Kidney (tissue), 13 donors: ENCODE measurements at regions not wholly inside any gene's neighbourhood (a gene's known extent, or its start where the extent isn't known, plus 50 kb on each side); places are given as distances from the start of the nearest gene placed in this dataset.

Source experiments
- DNase-seq, 5 donors: peaks; one replicate each; pipeline ENCODE4 v3.0.0-alpha.2; 2013 to 2020
- FAIRE-seq: peaks from 2 replicates; lab custom pipeline; 2012; peaks lifted over from hg19 to GRCh38; lab: Jason Lieb, UNC
- H3K27ac ChIP-seq, 2 donors: one replicate each; pipeline ENCODE4 v1.7.0; 2013; ENCODE audit warnings: low read depth in 2 of 2, low read length in 2 of 2, inconsistent platforms in 1 of 2
- H3K27me3 ChIP-seq: one replicate; pipeline ENCODE4 v1.7.1; 2013; ENCODE audit warnings: low read length, inconsistent platforms; ENCODE audit not compliant: control insufficient read depth, insufficient read depth
- H3K36me3 ChIP-seq, 3 donors: one replicate each; pipeline versions ENCODE4 v1.7.0 to v1.7.1; 2013; ENCODE audit warnings: low read length in 3 of 3, control low read depth in 1 of 3, inconsistent platforms in 1 of 3; ENCODE audit not compliant: insufficient read depth in 3 of 3, control insufficient read depth in 2 of 3
- H3K4me1 ChIP-seq, 3 donors: one replicate each; pipeline versions ENCODE4 v1.7.0 to v1.7.1; 2013; ENCODE audit warnings: low read length in 3 of 3, inconsistent platforms in 1 of 3, low read depth in 1 of 3; ENCODE audit not compliant: control insufficient read depth in 2 of 3, insufficient read depth in 2 of 3
- H3K4me3 ChIP-seq, 3 donors: one replicate each; pipeline versions ENCODE4 v1.7.0 to v1.8.1; 2013; ENCODE audit warnings: low read length in 3 of 3, control low read depth in 1 of 3, inconsistent platforms in 1 of 3
- H3K9ac ChIP-seq, 3 donors: one replicate each; pipeline versions ENCODE4 v1.7.0 to v1.7.1; 2013; ENCODE audit warnings: low read length in 3 of 3, control low read depth in 1 of 3, inconsistent platforms in 1 of 3
- H3K9me3 ChIP-seq, 3 donors: one replicate each; pipeline versions ENCODE4 v1.7.0 to v1.7.1; 2013; ENCODE audit warnings: low read length in 3 of 3, control low read depth in 1 of 3, inconsistent platforms in 1 of 3; ENCODE audit not compliant: control insufficient read depth in 2 of 3, insufficient read depth in 1 of 3
- CTCF ChIP-seq: IDR thresholded peaks from 3 replicates; pipeline ENCODE4 v1.5.1; 2012; ENCODE audit warnings: mild to moderate bottlenecking, moderate library complexity, borderline replicate concordance; ENCODE audit not compliant: insufficient read depth; ENCODE audit errors: extremely low read depth
- intact Hi-C: fragments of 100-400 bp; cut with DNase I; formaldehyde crosslinking; loops from one replicate; pipeline ENCODE4 v1.11.1; 2022
- donor health status: control.
- donor health status: control.
- donor health status: control.
- donor health status: control.
- donor health status: control.
- donor health status: DM: yes; HTN: yes; CAD: no.
- donor health status: Normal renal cell carcinoma (clear cell type).

GRCh38 chr15:59825901-59826300, 136.8 kb upstream of the BNIP2 start:
- Histone ChIP-seq H3K4me1 (no peaks in the 10 kb centered on the region), H3K27ac (no peak overlapping the region), H3K9ac (no peak overlapping the region), H3K9me3 (peaks cover 0 to 2% (median 0%) of the 10 kb centered on the region in 3 donors), H3K4me3 (no peak overlapping the region), H3K27me3 (no peaks in the 10 kb centered on the region), H3K36me3 (no peaks in the 10 kb centered on the region)
- TF ChIP-seq CTCF: no peak
- DNase-seq (no peak), FAIRE-seq (no peak)
- intact Hi-C loops: no loop called here

- no peak for TF ChIP-seq CTCF
- H3K27ac ChIP-seq: no peak overlapping the region
- no peak for DNase-seq
- H3K36me3 ChIP-seq: no peaks in the 10 kb centered on the region
- H3K9me3 ChIP-seq: peaks cover 0 to 2% (median 0%) of the 10 kb centered on the region in 3 donors
- H3K4me1 ChIP-seq: no peaks in the 10 kb centered on the region
- no peak overlapping the region for H3K9ac ChIP-seq
- no peak overlapping the region for H3K4me3 ChIP-seq
- no peak for FAIRE-seq
- intact Hi-C loops: no loop called here
- H3K27me3 ChIP-seq: no peaks in the 10 kb centered on the region
Measured at GRCh38 chr15:59821286-59821685, 132.2 kb upstream of the BNIP2 start.

- H3K4me3 ChIP-seq: no peak overlapping the region
- H3K36me3 ChIP-seq: no peaks in the 10 kb centered on the region
- H3K9ac ChIP-seq: no peak overlapping the region
- no peaks in the 10 kb centered on the region for H3K27me3 ChIP-seq
- TF ChIP-seq CTCF: no peak
- H3K9me3 ChIP-seq: peaks cover 0 to 3% (median 2%) of the 10 kb centered on the region in 3 donors
- intact Hi-C loops: no loop called here
- H3K4me1 ChIP-seq: no peaks in the 10 kb centered on the region
- no peak overlapping the region for H3K27ac ChIP-seq
- DNase-seq: no peak
- no peak for FAIRE-seq
Measured at GRCh38 chr15:59819092-59819491, 130.0 kb upstream of the BNIP2 start.

- Histone ChIP-seq H3K4me1 (no peaks in the 10 kb centered on the region), H3K9ac (no peak overlapping the region), H3K4me3 (no peak overlapping the region), H3K27ac (no peak overlapping the region), H3K36me3 (no peaks in the 10 kb centered on the region), H3K27me3 (no peaks in the 10 kb centered on the region), H3K9me3 (peaks cover 0 to 3% (median 0%) of the 10 kb centered on the region in 3 donors)
- TF ChIP-seq CTCF: no peak
- DNase-seq (no peak), FAIRE-seq (no peak)
- intact Hi-C loops: no loop called here
Measured at GRCh38 chr15:59818336-59818735, 129.2 kb upstream of the BNIP2 start.
